BE2C (cell line): ENCODE measurements at regions not wholly inside any gene's neighbourhood (a gene's known extent, or its start where the extent isn't known, plus 50 kb on each side); places are given as distances from the start of the nearest gene placed in this dataset.

ENCODE experiments used
- DNase-seq: peaks from one replicate; pipeline ENCODE4 v3.0.0-alpha.2; 2020
- H3K27me3 ChIP-seq: fragments of 250-450 bp; sonication (Bioruptor Pico); 2 replicates; pipeline ENCODE4 v1.5.1; 2020; ENCODE audit warnings: mild to moderate bottlenecking
- H3K36me3 ChIP-seq: fragments of 250-450 bp; sonication (Bioruptor Pico); 2 replicates; pipeline ENCODE4 v1.5.1; 2020; ENCODE audit warnings: mild to moderate bottlenecking
- H3K4me1 ChIP-seq: fragments of 250-450 bp; sonication (Bioruptor Pico); 2 replicates; pipeline ENCODE4 v1.5.1; 2020
- H3K4me3 ChIP-seq: 2 replicates; pipeline ENCODE4 v1.5.1; 2011; ENCODE audit warnings: low read depth, low read length
- H3K9me3 ChIP-seq: fragments of 250-450 bp; sonication (Bioruptor Pico); 2 replicates; pipeline ENCODE4 v1.5.1; 2020
- CTCF ChIP-seq: IDR thresholded peaks from 2 replicates; pipeline ENCODE4 v1.5.1; 2012; ENCODE audit warnings: mild to moderate bottlenecking, low read depth, low read length

- H3K4me3 ChIP-seq, result no peak overlapping the region
- no peaks in the 10 kb centered on the region for H3K9me3 ChIP-seq
- no peak for DNase-seq
- TF ChIP-seq CTCF, result no peak
- peaks cover 8% of the 10 kb centered on the region; the same call in 1 of the 2 replicates for H3K36me3 ChIP-seq
- H3K4me1 ChIP-seq, result no peaks in the 10 kb centered on the region
- no peaks in the 10 kb centered on the region for H3K27me3 ChIP-seq
Observed at GRCh38 chr17:63274146-63274545, 172.0 kb downstream of the CYB561 start.

DNA sequence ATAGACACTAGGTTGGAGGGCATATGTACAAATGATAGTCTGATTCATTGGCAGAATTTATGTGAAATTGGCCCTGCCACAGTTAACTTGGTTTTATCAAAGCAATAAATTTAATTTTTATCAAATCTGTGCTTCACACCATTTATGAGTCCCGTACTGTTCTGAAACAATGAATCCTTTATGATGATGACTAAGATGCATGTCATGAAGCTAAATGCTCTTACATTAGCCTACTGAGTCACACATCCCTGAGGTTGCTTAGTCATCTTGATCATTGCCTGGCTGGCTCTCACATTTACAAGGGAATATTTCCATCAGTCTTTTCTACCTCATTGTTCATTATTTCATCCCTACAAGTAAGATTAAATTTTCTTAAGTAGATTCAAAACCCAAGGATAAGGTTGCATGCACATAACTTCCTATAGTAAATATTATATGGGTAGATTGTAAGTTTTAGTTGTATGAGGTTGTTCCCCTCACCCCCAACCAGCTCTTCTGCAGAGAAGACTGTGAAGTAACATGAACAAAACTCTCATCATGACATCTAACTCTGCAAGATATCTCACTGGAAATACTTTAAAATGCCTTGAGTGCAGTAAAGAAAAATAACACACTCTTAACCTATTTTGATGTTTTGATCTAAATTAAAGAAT lies 170.7 kb downstream of the CYB561 start:
- no peak for TF ChIP-seq CTCF
- no peak for DNase-seq
- Histone ChIP-seq H3K9me3 (no peaks in the 10 kb centered on the region), H3K4me3 (no peak overlapping the region), H3K4me1 (no peaks in the 10 kb centered on the region), H3K36me3 (peaks cover 3% of the 10 kb centered on the region; the same call in 1 of the 2 replicates), H3K27me3 (no peaks in the 10 kb centered on the region)

DNA sequence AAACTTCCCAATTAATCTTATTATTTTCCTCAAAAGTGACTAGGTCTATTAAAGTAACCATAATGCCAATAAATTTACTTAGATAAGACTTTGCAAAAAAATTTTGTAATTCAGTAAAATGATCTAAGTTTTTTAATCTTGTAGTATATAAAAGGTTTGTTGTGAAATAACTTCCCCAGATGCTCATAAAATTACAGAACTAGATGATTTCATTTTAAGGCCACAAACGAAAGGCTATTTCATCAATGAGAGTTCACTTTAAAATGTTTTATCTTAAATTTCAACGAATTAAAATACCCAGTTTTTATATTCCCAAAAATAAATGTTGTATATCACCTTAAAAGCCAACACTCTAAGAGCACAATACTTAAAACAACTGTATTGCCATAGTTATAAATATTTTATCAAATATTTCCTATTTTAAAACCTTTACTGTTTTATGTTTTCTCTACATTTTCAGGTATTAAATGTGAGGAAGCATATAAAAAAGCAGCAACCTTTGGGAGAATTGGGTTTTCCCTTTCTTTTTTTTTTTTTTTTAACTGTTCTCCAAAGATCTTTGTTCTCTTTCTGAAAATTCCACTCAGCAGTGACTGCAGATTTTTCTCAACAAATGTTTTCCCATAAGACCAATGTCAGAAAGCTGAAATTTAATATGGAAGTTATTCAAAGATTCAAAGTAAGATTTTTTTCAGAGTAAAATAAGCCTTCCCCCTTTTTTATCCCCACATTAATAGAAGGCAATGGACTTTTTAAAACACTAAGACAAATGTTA lies 169.9 kb downstream of the CYB561 start:
- peaks cover 3% of the 10 kb centered on the region; the same call in 1 of the 2 replicates for H3K36me3 ChIP-seq
- no peaks in the 10 kb centered on the region for H3K9me3 ChIP-seq
- no peaks in the 10 kb centered on the region for H3K27me3 ChIP-seq
- no peak for DNase-seq
- H3K4me3 ChIP-seq, result no peak overlapping the region
- H3K4me1 ChIP-seq, result no peaks in the 10 kb centered on the region
- TF ChIP-seq CTCF, result no peak

- Histone ChIP-seq H3K27me3 (no peaks in the 10 kb centered on the region), H3K9me3 (no peaks in the 10 kb centered on the region), H3K4me3 (no peak overlapping the region), H3K36me3 (peaks cover 3% of the 10 kb centered on the region; the same call in 1 of the 2 replicates), H3K4me1 (no peaks in the 10 kb centered on the region)
- TF ChIP-seq CTCF, result no peak
- no peak for DNase-seq
Observed at GRCh38 chr17:63276821-63277220, 169.3 kb downstream of the CYB561 start.

GRCh38 chr17:63277629-63278028 lies 168.5 kb downstream of the CYB561 start:
- Histone ChIP-seq H3K4me1 (no peaks in the 10 kb centered on the region), H3K27me3 (no peaks in the 10 kb centered on the region), H3K36me3 (peaks cover 3% of the 10 kb centered on the region; the same call in 1 of the 2 replicates), H3K4me3 (no peak overlapping the region), H3K9me3 (no peaks in the 10 kb centered on the region)
- DNase-seq, result no peak
- TF ChIP-seq CTCF, result no peak

DNA sequence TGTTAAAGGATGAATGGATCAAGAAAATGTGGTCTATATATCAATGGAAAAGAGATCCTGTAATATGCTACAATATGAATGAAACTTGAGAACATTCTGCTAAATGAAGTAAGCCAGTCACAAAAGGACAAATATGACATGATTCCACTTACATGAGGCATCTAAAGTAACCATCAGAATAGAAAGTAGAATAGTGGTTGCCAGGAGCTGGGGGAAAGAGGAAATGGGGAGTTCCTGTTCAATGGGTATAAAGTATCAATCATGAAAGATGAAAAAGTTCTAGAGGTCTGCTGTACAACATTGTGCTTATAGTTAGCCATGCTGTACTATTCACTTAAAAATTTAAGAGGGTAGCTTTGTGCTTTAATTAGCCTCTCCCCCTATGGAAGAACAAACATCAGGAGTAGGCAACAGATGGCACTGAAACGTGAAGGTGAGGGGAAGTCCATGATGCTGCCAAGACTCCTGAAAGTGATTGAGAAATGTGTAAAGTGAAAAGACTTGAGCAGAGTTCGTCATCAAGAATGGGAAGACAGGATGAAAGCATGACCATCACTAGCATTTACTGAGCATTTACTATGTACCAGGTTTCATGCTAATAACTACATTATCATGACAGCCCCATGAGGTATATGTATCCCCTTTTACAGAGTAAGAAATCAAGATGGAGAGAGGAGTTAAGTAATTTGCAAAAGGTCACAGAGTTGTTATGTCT lies 167.2 kb downstream of the CYB561 start:
- H3K4me3 ChIP-seq, result no peak overlapping the region
- no peaks in the 10 kb centered on the region for H3K9me3 ChIP-seq
- H3K4me1 ChIP-seq, result no peaks in the 10 kb centered on the region
- no peak for TF ChIP-seq CTCF
- H3K36me3 ChIP-seq, result peaks cover 3% of the 10 kb centered on the region; the same call in 1 of the 2 replicates
- no peak for DNase-seq
- no peaks in the 10 kb centered on the region for H3K27me3 ChIP-seq
